ENCODE measurements at regions not wholly inside any gene's neighbourhood (a gene's known extent, or its start where the extent isn't known, plus 50 kb on each side); places are given as distances from the start of the nearest gene placed in this dataset.

DNA sequence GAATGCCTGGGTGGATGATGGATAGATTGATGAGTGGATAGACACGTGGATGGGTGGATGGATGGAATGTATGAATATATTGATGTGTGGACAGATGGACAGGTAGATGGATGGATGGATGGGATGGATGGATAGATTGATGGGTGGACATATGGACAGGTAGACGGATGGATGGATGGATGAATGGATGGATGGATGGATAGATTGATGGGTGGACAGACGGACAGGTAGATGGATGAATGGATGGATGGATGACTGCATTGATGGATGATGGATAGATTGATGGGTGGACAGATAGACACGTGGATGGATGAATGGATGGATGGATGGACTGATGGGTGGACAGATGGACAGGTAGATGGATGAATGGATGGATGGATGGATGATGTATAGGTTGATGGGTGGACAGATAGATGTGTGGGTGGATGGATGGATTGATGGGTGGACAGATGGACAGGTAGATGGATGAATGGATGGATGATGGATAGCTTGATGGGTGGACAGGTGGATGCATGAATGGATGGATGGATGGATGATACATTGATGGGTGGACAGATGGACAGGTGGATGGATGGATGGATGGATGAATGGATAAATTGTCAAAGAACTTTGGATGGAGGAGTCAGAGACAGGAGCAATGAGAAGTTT lies 171.4 kb upstream of the AFDN start:
- no peak for ATAC-seq
- DNase-seq = no peak
- FAIRE-seq = no peak
- Histone ChIP-seq H3K27me3 (no peaks in the 10 kb centered on the region), H3K36me3 (no peaks in the 10 kb centered on the region), H3K27ac (no peak overlapping the region), H3K4me1 (no peaks in the 10 kb centered on the region), H3K4me3 (no peak overlapping the region), H3K9me3 (no peaks in the 10 kb centered on the region)
- intact Hi-C loops (cut with DNase I) = no loop called here
- TF ChIP-seq, protein P1, sequence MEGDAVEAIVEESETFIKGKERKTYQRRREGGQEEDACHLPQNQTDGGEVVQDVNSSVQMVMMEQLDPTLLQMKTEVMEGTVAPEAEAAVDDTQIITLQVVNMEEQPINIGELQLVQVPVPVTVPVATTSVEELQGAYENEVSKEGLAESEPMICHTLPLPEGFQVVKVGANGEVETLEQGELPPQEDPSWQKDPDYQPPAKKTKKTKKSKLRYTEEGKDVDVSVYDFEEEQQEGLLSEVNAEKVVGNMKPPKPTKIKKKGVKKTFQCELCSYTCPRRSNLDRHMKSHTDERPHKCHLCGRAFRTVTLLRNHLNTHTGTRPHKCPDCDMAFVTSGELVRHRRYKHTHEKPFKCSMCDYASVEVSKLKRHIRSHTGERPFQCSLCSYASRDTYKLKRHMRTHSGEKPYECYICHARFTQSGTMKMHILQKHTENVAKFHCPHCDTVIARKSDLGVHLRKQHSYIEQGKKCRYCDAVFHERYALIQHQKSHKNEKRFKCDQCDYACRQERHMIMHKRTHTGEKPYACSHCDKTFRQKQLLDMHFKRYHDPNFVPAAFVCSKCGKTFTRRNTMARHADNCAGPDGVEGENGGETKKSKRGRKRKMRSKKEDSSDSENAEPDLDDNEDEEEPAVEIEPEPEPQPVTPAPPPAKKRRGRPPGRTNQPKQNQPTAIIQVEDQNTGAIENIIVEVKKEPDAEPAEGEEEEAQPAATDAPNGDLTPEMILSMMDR (IDR thresholded peaks at IDR 0.05) = no peak
- 52 to 70% methylated on average over 4 of the region's 4 CpGs for WGBS, 2 donors

DNA sequence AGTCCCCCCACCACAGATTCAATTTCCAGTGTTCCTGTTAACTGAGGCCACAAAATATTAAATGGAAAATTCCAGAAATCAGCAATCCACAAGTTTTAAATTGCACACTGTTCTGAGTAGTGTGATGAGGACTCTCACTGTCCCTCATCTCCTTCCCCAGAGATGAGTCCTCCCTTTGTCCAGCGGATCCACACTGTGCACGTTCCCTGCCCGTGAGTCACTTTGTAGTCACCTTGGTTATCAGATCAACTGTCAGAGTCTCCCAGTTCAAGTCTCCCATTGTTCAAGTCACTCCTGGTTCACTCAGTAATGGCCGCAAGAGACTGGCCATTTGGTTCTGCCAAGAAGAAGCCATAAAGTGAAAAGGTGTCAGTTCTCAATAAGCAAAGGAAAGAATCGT lies 168.6 kb upstream of the AFDN start:
- no peaks in the 10 kb centered on the region for H3K9me3 ChIP-seq
- peak in 1 of 6 donors; percentile 17 for DNase-seq
- no peak for ATAC-seq
- WGBS, 2 donors = 95 to 97% methylated on average over 5 of the region's 5 CpGs
- no peak overlapping the region for H3K4me3 ChIP-seq
- no peak for FAIRE-seq
- peaks cover 0 to 11% (median 4%) of the 10 kb centered on the region in 3 donors for H3K4me1 ChIP-seq
- no peaks in the 10 kb centered on the region for H3K27me3 ChIP-seq
- H3K36me3 ChIP-seq = no peaks in the 10 kb centered on the region
- intact Hi-C loops (cut with DNase I) = no loop called here
- H3K27ac ChIP-seq = no peak overlapping the region
- TF ChIP-seq, protein P1 (IDR thresholded peaks at IDR 0.05) = no peak

DNA sequence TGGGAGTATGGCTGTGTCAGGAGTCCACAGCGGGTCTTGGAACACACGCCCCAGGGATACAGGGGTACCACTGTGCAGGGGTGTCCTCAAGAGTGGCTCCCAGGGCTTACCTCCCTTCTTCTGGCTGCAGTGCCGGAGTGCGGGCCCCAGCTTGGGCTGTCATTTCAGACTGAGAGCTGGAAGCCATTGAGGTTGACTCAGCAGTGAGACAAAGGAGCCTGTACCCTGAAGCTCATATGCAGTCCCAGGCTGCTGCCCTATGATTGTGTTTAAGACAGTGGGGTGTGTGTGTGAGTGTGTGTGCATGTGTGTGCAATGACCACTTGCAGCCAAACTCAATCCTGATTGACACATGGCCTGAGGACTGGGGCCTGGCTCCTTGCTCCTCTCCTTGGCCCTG lies 167.7 kb upstream of the AFDN start:
- peaks cover 0 to 11% (median 4%) of the 10 kb centered on the region in 3 donors for H3K4me1 ChIP-seq
- TF ChIP-seq, protein P1 (IDR thresholded peaks at IDR 0.05) = no peak
- intact Hi-C loops (cut with DNase I) = no loop called here
- no peaks in the 10 kb centered on the region for H3K9me3 ChIP-seq
- FAIRE-seq = no peak
- DNase-seq = peak in 1 of 6 donors; percentile 44
- H3K36me3 ChIP-seq = no peaks in the 10 kb centered on the region
- H3K4me3 ChIP-seq = no peak overlapping the region
- no peak for ATAC-seq
- H3K27me3 ChIP-seq = no peaks in the 10 kb centered on the region
- WGBS, 2 donors = 95 to 97% methylated on average over 4 of the region's 4 CpGs
- H3K27ac ChIP-seq = no peak overlapping the region

DNA sequence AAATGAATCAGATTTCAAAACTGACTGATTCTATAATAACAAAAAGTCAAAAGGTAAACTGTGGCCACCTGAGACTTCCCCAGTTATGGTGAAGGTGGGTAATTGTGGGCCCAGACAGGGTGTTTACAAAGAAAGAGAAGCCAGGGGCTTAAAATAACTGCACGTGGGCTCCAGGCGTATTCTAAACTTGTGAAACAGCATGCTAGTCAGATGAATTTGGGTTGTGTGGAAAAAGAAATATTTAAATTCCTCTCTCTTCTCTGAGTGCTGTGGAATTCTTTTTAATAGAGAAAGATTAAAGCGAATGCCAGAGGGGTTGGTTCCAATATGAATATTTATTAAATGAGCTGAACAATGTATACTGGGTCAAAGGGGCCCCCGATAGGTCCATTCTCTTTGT lies 166.3 kb upstream of the AFDN start:
- Histone ChIP-seq H3K36me3 (no peaks in the 10 kb centered on the region), H3K4me3 (no peak overlapping the region), H3K4me1 (peaks cover 0 to 11% (median 4%) of the 10 kb centered on the region in 3 donors), H3K27ac (no peak overlapping the region), H3K9me3 (no peaks in the 10 kb centered on the region), H3K27me3 (no peaks in the 10 kb centered on the region)
- TF ChIP-seq, protein P1 (IDR thresholded peaks at IDR 0.05) = no peak
- 91 to 95% methylated on average over 4 of the region's 4 CpGs for WGBS, 2 donors
- intact Hi-C loops (cut with DNase I) = no loop called here
- DNase-seq (peak in 1 of 6 donors; percentile 1), ATAC-seq (no peak), FAIRE-seq (no peak)

DNA sequence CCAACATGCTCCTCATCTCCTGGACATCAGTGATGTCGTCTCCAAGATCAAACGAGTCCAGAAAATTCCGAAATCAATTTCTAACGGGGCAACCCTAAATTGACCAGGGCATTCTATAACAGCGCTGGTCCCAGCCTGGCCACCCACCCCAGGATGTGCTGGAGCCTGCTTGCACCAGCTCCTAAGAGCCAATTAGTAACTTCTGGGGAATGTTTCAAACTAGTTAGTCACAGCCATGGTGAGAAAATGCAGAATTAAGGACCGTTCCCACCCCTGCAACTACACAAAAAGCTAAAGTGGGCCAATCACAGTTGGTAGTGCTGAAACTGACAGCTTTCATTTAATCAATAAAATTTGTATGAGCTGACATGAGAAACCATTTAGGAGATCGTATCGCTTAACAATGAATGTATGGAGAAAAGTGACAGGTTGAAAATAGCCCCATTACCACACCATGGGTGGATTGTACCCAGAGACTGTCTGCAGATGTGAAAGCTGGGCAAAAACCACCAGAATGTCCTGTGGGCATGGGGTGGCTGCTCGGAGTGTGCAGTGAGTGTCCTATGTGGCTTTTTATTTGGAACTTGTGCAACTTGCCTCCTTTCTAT lies 165.7 kb upstream of the AFDN start:
- DNase-seq (peak in 1 of 6 donors; percentile 14), FAIRE-seq (no peak), ATAC-seq (peak; percentile 14 to 34 (median 22))
- H3K36me3 ChIP-seq = no peaks in the 10 kb centered on the region
- TF ChIP-seq, protein P1 (IDR thresholded peaks at IDR 0.05) = no peak
- no peak overlapping the region for H3K27ac ChIP-seq
- H3K9me3 ChIP-seq = no peaks in the 10 kb centered on the region
- no peak overlapping the region for H3K4me3 ChIP-seq
- peaks cover 0 to 11% (median 4%) of the 10 kb centered on the region in 3 donors for H3K4me1 ChIP-seq
- WGBS, 2 donors = 49 to 51% methylated on average over 9 of the region's 9 CpGs
- intact Hi-C loops (cut with DNase I) = no loop called here
- H3K27me3 ChIP-seq = no peaks in the 10 kb centered on the region
